COR-L47 (cell line): ENCODE measurements at regions not wholly inside any gene's neighbourhood (a gene's known extent, or its start where the extent isn't known, plus 50 kb on each side); places are given as distances from the start of the nearest gene placed in this dataset.
A peak's percentile ranks its signal among the peaks of the same experiment; 100 is the strongest.

Experiments used
- DNase-seq: peaks from one replicate; lab custom pipeline; 2025; lab: John Stamatoyannopoulos, UW

GRCh38 chr13:103276775-103277498, 210.7 kb upstream of the SLC10A2 start:
- DNase-seq: no peak

GRCh38 chr13:103275722-103276121, 209.5 kb upstream of the SLC10A2 start:
- DNase-seq: no peak

- no peak for DNase-seq
Observed at GRCh38 chr13:103275081-103275480, 208.9 kb upstream of the SLC10A2 start.

- DNase-seq: no peak
Observed at GRCh38 chr13:103273825-103274224, 207.6 kb upstream of the SLC10A2 start.

GRCh38 chr13:103272770-103273169, 206.6 kb upstream of the SLC10A2 start:
- DNase-seq: no peak

GRCh38 chr13:103263448-103263847, 197.2 kb upstream of the SLC10A2 start:
- no peak for DNase-seq

- DNase-seq: no peak
Observed at GRCh38 chr13:103255587-103256301, 189.5 kb upstream of the SLC10A2 start.

GRCh38 chr13:103250071-103250470, 183.9 kb upstream of the SLC10A2 start:
- no peak for DNase-seq

- no peak for DNase-seq
Observed at GRCh38 chr13:103246581-103247200, 180.5 kb upstream of the SLC10A2 start.

- DNase-seq: no peak
Observed at GRCh38 chr13:103243495-103243894, 177.3 kb upstream of the SLC10A2 start.

- DNase-seq: peak; percentile 44
Observed at GRCh38 chr13:103238441-103238840, 172.2 kb upstream of the SLC10A2 start.

GRCh38 chr13:103236213-103236612, 170.0 kb upstream of the SLC10A2 start:
- DNase-seq: no peak

- DNase-seq: no peak
Observed at GRCh38 chr13:103229674-103230073, 163.5 kb upstream of the SLC10A2 start.

GRCh38 chr13:103224804-103225203, 158.6 kb upstream of the SLC10A2 start:
- no peak for DNase-seq

GRCh38 chr13:103222683-103223082, 156.5 kb upstream of the SLC10A2 start:
- DNase-seq: no peak

- no peak for DNase-seq
Observed at GRCh38 chr13:103218253-103218652, 152.0 kb upstream of the SLC10A2 start.

- DNase-seq: no peak
Observed at GRCh38 chr13:103213152-103213551, 146.9 kb upstream of the SLC10A2 start.

GRCh38 chr13:103210348-103210747, 144.1 kb upstream of the SLC10A2 start:
- no peak for DNase-seq

- no peak for DNase-seq
Observed at GRCh38 chr13:103203735-103204330, 137.6 kb upstream of the SLC10A2 start.

- DNase-seq: no peak
Observed at GRCh38 chr13:103200118-103200885, 134.1 kb upstream of the SLC10A2 start.

GRCh38 chr13:103199380-103200088, 133.3 kb upstream of the SLC10A2 start:
- DNase-seq: no peak
